Upper lobe of right lung (tissue), 1 donor: ENCODE measurements at regions not wholly inside any gene's neighbourhood (a gene's known extent, or its start where the extent isn't known, plus 50 kb on each side); places are given as distances from the start of the nearest gene placed in this dataset.

Source experiments
- ATAC-seq: fragments of 200-7000 bp; cut with Tn5 transposase; one replicate; pipeline ENCODE4 v1.9.1; 2020; ENCODE audit warnings: mild to moderate bottlenecking, moderate library complexity
- DNase-seq: peaks from one replicate; pipeline ENCODE4 v3.0.0-alpha.2; 2020
- H3K27ac ChIP-seq: fragments of 200-600 bp; one replicate; pipeline ENCODE4 v1.8.0; 2022
- H3K27me3 ChIP-seq: fragments of 200-600 bp; one replicate; pipeline ENCODE4 v1.8.0; 2022; ENCODE audit warnings: mild to moderate bottlenecking
- H3K36me3 ChIP-seq: fragments of 200-600 bp; one replicate; pipeline ENCODE4 v1.8.0; 2022
- H3K4me1 ChIP-seq: fragments of 200-600 bp; one replicate; pipeline ENCODE4 v1.8.0; 2022
- H3K4me3 ChIP-seq: fragments of 200-600 bp; one replicate; pipeline ENCODE4 v1.8.0; 2022; ENCODE audit warnings: mild to moderate bottlenecking
- H3K9me3 ChIP-seq: fragments of 200-600 bp; one replicate; pipeline ENCODE4 v1.8.0; 2022
- CTCF ChIP-seq: fragments of 200-600 bp; IDR thresholded peaks from one replicate; pipeline ENCODE4 v1.8.0; 2022; ENCODE audit warnings: antibody characterized with exemption
- intact Hi-C: fragments of 100-400 bp; cut with DNase I; formaldehyde crosslinking; loops from one replicate; pipeline ENCODE4 v1.11.0; 2022
- donor health status: DM: no; HTN: yes; CAD: no; lungs with severe emphysema.

- no peaks in the 10 kb centered on the region for H3K9me3 ChIP-seq
- ATAC-seq (no peak), DNase-seq (no peak)
- H3K4me1 ChIP-seq, result no peaks in the 10 kb centered on the region
- no peaks in the 10 kb centered on the region for H3K36me3 ChIP-seq
- no peak overlapping the region for H3K27ac ChIP-seq
- TF ChIP-seq CTCF, result no peak
- no peak overlapping the region for H3K4me3 ChIP-seq
- no peaks in the 10 kb centered on the region for H3K27me3 ChIP-seq
- intact Hi-C loops, result no loop called here
Observed at GRCh38 chr17:53017227-53017626, 805.5 kb upstream of the KIF2B start.

DNA sequence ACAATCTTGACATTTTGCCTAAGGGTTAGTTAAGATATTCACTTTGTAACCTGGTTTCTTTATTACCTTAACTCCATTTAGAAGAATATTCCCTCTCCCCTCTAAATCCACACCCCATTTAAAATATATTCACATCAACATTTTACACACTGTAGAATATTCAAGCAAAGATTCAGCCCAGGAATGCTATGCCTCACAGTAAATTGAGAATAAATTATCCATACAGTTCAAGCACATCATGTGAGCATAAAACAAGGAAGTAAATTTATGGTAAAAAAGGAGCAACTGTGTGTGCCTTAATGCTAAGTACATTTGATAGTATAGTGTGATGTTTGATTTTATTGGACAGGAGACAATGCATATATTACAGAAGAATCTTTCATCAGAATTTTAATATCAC lies 806.6 kb upstream of the KIF2B start:
- intact Hi-C loops, result no loop called here
- Histone ChIP-seq H3K36me3 (no peaks in the 10 kb centered on the region), H3K27ac (no peak overlapping the region), H3K27me3 (no peaks in the 10 kb centered on the region), H3K4me3 (no peak overlapping the region), H3K4me1 (no peaks in the 10 kb centered on the region), H3K9me3 (no peaks in the 10 kb centered on the region)
- no peak for ATAC-seq
- DNase-seq, result no peak
- no peak for TF ChIP-seq CTCF

GRCh38 chr17:53012364-53012763 lies 810.4 kb upstream of the KIF2B start:
- no peaks in the 10 kb centered on the region for H3K4me1 ChIP-seq
- no peak for ATAC-seq
- TF ChIP-seq CTCF, result no peak
- H3K4me3 ChIP-seq, result no peak overlapping the region
- no peak for DNase-seq
- H3K36me3 ChIP-seq, result no peaks in the 10 kb centered on the region
- H3K27ac ChIP-seq, result no peak overlapping the region
- intact Hi-C loops, result no loop called here
- H3K27me3 ChIP-seq, result no peaks in the 10 kb centered on the region
- H3K9me3 ChIP-seq, result no peaks in the 10 kb centered on the region

DNA sequence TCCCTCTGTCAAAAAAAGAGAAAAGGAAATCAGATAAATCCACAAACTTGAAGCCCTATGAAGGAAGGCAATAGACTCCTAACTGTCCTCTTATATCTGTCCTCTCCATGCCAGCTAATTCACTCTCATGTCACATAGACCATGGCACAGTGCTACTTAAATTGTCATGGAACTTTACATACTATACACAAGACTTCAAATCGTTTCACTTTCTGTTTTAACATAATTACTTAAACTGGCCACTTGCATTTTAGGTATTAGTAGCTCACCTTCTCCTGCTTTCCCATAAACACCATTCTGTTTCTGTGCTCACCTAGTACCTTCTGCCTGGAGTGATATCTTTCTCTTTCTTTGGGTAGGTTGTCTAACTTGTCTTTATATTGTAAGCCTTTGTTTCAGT lies 816.7 kb upstream of the KIF2B start:
- TF ChIP-seq CTCF, result no peak
- no peaks in the 10 kb centered on the region for H3K4me1 ChIP-seq
- H3K4me3 ChIP-seq, result no peak overlapping the region
- intact Hi-C loops, result no loop called here
- DNase-seq, result no peak
- ATAC-seq, result no peak
- no peaks in the 10 kb centered on the region for H3K36me3 ChIP-seq
- no peaks in the 10 kb centered on the region for H3K9me3 ChIP-seq
- no peaks in the 10 kb centered on the region for H3K27me3 ChIP-seq
- H3K27ac ChIP-seq, result no peak overlapping the region

- ATAC-seq (no peak), DNase-seq (no peak)
- Histone ChIP-seq H3K36me3 (no peaks in the 10 kb centered on the region), H3K4me3 (no peak overlapping the region), H3K9me3 (no peaks in the 10 kb centered on the region), H3K4me1 (no peaks in the 10 kb centered on the region), H3K27ac (no peak overlapping the region), H3K27me3 (no peaks in the 10 kb centered on the region)
- no peak for TF ChIP-seq CTCF
- intact Hi-C loops, result no loop called here
Observed at GRCh38 chr17:53004902-53005301, 817.8 kb upstream of the KIF2B start.

DNA sequence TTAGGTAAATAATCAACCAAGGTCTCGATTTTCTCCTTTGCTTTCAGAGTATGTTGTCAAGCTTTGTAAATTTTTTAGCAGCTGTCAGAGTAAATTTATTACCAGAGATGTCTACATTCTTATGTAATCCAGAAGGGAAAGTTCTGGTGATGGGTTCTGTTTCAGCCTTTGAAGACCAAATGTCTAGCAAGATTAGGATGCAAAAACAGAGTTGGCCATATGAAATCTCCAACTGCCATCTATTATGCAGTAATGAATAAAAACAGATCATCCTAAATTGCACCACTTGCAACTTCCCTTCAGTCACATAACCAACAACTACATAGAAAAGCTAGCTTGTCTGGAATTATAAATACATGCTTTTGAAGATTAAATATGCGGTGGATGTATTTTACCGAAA lies 826.8 kb upstream of the KIF2B start:
- Histone ChIP-seq H3K4me3 (no peak overlapping the region), H3K27me3 (no peaks in the 10 kb centered on the region), H3K27ac (no peak overlapping the region), H3K4me1 (no peaks in the 10 kb centered on the region), H3K36me3 (no peaks in the 10 kb centered on the region), H3K9me3 (no peaks in the 10 kb centered on the region)
- no peak for TF ChIP-seq CTCF
- no peak for DNase-seq
- intact Hi-C loops, result no loop called here
- ATAC-seq, result no peak
